ENCODE measurements at regions not wholly inside any gene's neighbourhood (a gene's known extent, or its start where the extent isn't known, plus 50 kb on each side); places are given as distances from the start of the nearest gene placed in this dataset.
"Not testable (repeated sequence)": the region's sequence is repeated elsewhere in the genome, so short reads cannot be mapped to it uniquely, and the experiment has no call there.

DNA sequence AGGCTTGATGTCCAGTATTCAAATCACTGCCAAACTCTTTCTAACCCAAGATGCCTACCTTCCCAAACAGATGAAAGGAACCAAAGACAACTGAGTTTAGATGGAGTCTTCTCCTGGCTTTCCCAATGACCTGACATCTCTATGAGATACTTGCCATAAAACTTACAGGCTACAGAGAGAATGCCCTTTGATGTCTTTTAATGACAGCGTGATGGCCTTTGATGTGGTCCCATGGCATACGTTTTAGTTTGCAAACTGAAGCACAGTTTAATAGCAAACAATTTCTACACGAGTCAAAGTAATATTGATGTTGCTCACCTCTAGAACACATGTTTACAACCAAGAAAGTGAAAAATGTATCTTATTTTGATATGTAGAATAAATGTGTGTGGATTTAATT, 73.2 kb downstream of the ZIC4 start:
- no peak overlapping the region for H3K4me2 ChIP-seq
- no peaks in the 10 kb centered on the region for H3K36me3 ChIP-seq
- no peak overlapping the region for H3K9ac ChIP-seq
- H3K4me1 ChIP-seq: no peaks in the 10 kb centered on the region
- no peak overlapping the region for H3K4me3 ChIP-seq
- no peak overlapping the region for H3K27ac ChIP-seq
- no peaks in the 10 kb centered on the region for H3K9me3 ChIP-seq (replicated peaks in 1 of 11)
- no peak for TF ChIP-seq Cebpa-rat (IDR thresholded peaks at IDR 0.05)
- H3K27me3 ChIP-seq: no peaks in the 10 kb centered on the region
- H4K20me1 ChIP-seq: no peaks in the 10 kb centered on the region

DNA sequence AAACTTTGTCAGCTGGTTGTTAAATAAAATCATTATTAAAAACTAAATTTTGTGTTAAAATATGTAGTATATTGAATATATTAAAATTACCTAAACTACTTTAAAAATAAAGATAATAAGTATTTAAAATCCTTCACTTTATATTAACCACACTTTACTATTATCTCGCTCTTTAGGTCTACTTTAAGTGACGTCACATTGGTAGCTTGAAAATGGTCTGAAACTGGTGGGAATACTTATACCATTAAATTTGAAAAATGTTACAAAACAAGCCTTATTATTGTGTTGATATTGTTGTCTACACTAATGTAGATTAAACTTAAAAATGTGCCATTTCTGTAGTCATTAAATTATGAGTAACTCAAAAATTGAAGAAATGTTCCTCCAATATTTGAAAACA, 77.6 kb downstream of the ZIC4 start:
- no peak for TF ChIP-seq Cebpa-rat (IDR thresholded peaks at IDR 0.05)
- Histone ChIP-seq H4K20me1 (no peaks in the 10 kb centered on the region), H3K4me3 (no peak overlapping the region), H3K9ac (no peak overlapping the region), H3K4me1 (no peaks in the 10 kb centered on the region), H3K36me3 (no peaks in the 10 kb centered on the region), H3K9me3 (replicated peaks in 1 of 11) (no peaks in the 10 kb centered on the region), H3K27me3 (no peaks in the 10 kb centered on the region), H3K27ac (no peak overlapping the region), H3K4me2 (no peak overlapping the region)

DNA sequence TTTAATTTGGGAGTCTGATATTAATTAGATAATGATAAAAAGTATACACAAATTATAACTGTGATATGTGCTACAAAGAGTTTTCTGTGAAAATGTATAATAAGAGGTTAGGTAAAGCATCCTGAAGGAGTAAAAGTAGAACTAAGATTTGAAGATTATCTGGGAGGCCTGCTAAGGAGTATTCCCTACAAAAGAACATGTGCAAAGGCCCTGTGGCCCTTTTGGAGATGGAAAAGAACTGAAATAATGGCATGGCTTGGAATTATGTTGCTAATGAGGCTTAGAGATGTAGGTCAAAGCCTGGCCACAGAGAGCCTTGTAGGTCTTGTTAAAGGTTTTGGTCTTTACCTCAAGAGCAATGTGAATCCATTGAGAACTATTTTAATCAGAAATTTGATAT, 82.0 kb downstream of the ZIC4 start:
- H3K27me3 ChIP-seq: no peaks in the 10 kb centered on the region
- no peak overlapping the region for H3K9ac ChIP-seq
- H3K4me1 ChIP-seq: no peaks in the 10 kb centered on the region
- no peaks in the 10 kb centered on the region for H3K9me3 ChIP-seq (replicated peaks in 1 of 11)
- TF ChIP-seq Cebpa-rat (IDR thresholded peaks at IDR 0.05): no peak
- no peak overlapping the region for H3K4me2 ChIP-seq
- no peaks in the 10 kb centered on the region for H3K36me3 ChIP-seq
- no peak overlapping the region for H3K27ac ChIP-seq
- no peak overlapping the region for H3K4me3 ChIP-seq
- H4K20me1 ChIP-seq: no peaks in the 10 kb centered on the region

DNA sequence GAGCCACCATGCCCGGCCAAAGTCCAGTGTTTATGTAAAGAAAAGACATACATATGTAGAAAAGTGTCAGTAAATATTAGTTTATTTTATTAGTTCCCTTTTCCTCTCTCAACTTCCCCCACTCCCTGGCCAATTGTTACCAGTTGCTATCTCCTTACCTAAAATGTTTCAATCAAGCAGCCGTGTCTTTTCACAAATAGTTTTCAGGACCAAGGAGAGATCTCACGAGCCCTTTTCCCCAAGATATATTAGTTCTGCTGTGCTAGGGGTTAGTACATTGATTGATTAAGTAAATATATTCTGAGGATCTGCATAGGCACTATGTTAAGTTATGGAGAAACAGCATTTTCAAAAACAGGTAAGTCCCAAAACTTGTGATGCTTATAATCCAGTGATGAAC, 87.4 kb downstream of the ZIC4 start:
- no peaks in the 10 kb centered on the region for H3K27me3 ChIP-seq
- H3K9me3 ChIP-seq (replicated peaks in 1 of 11): no peaks in the 10 kb centered on the region
- H3K27ac ChIP-seq: no peak overlapping the region
- no peak for TF ChIP-seq Cebpa-rat (IDR thresholded peaks at IDR 0.05)
- H3K36me3 ChIP-seq: no peaks in the 10 kb centered on the region
- no peak overlapping the region for H3K4me2 ChIP-seq
- no peaks in the 10 kb centered on the region for H3K4me1 ChIP-seq
- H4K20me1 ChIP-seq: no peaks in the 10 kb centered on the region
- no peak overlapping the region for H3K4me3 ChIP-seq
- no peak overlapping the region for H3K9ac ChIP-seq

DNA sequence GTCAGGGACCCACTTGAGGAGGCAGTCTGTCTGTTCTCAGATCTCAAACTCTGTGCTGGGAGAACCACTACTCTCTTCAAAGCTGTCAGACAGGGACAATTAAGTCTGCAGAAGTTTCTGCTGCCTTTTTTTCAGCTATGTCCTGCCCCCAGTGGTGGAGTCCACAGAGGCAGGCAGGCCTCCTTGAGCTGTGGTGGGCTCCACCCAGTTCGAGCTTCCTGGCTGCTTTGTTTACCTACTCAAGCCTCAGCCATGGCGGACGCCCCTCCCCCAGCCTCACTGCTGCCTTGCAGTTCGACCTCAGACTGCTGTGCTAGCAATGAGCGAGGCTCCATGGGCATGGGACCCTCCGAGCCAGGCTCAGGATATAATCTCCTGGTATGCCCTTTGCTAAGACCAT, 89.3 kb downstream of the ZIC4 start:
- not testable (repeated sequence) for H3K9me3 ChIP-seq (replicated peaks in 1 of 11); H3K9ac ChIP-seq; H3K36me3 ChIP-seq; H3K4me3 ChIP-seq; H3K4me2 ChIP-seq; H3K27ac ChIP-seq; H3K4me1 ChIP-seq; H4K20me1 ChIP-seq; H3K27me3 ChIP-seq

DNA sequence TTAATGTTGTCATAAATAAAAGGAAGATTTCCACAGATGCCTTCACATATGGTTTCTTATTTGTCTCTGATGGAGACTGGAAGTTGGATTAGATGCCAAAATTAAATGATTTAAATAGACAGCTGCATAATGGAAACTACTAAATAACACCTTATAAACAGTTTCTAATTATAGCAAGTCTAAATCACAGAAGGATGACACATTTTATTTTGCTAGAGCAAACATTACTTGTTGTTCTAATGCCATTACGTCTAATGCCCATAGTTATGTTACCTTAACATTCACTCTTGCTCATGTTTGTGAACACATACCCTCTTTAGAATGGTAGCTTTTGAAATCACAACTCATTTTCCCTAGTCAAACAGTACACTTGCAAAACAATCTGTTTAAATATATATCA, 92.8 kb downstream of the ZIC4 start:
- no peaks in the 10 kb centered on the region for H4K20me1 ChIP-seq
- no peaks in the 10 kb centered on the region for H3K36me3 ChIP-seq
- TF ChIP-seq Cebpa-rat (IDR thresholded peaks at IDR 0.05): no peak
- no peaks in the 10 kb centered on the region for H3K27me3 ChIP-seq
- H3K9me3 ChIP-seq (replicated peaks in 1 of 11): no peaks in the 10 kb centered on the region
- H3K9ac ChIP-seq: no peak overlapping the region
- H3K4me1 ChIP-seq: no peaks in the 10 kb centered on the region
- no peak overlapping the region for H3K27ac ChIP-seq
- H3K4me3 ChIP-seq: no peak overlapping the region
- no peak overlapping the region for H3K4me2 ChIP-seq

DNA sequence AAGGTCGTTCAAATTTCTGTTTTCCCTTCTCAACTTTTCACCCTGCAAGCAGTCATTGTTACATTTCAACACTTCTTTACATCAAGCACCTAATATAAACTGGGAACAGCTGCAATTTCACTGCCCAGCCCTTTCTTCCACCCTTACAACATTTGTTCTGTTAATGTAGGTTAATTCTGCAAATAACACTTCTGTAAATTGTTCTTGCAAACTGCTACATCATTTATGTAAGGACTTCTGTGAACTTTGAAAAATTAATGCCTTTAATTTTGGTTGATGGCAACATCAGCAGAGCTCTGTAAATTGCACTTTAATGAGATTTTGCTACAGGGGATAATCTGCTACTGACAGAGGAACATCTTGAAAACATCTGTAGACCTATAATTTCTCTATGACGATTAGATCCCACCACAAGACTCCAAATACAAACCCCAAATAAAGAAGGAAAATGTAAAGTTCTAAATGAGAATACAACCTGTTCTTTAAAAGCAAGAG, 93.5 kb downstream of the ZIC4 start:
- H3K4me3 ChIP-seq: no peak overlapping the region
- no peaks in the 10 kb centered on the region for H4K20me1 ChIP-seq
- no peaks in the 10 kb centered on the region for H3K36me3 ChIP-seq
- no peaks in the 10 kb centered on the region for H3K27me3 ChIP-seq
- H3K9ac ChIP-seq: no peak overlapping the region
- H3K9me3 ChIP-seq (replicated peaks in 1 of 11): no peaks in the 10 kb centered on the region
- no peak overlapping the region for H3K4me2 ChIP-seq
- no peaks in the 10 kb centered on the region for H3K4me1 ChIP-seq
- H3K27ac ChIP-seq: no peak overlapping the region
- TF ChIP-seq Cebpa-rat (IDR thresholded peaks at IDR 0.05): no peak

DNA sequence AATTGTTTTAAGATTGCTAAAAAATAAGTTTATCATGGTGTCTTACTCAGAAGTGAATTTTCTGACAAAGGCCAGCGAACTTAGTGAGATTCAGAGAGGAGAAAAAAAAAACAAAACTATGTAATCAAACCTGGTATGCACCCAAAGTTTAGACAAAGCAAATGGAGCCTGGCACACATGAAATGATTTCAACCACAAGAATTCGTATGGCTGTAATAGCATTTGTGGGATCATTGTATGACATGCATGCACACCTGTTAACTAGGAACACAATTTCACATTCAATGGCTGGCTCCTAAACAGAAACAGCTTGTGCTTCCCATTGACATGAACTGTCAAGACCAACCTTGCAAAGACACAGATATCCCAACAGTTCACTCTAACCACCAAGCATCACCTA, 94.6 kb downstream of the ZIC4 start:
- no peak for TF ChIP-seq Cebpa-rat (IDR thresholded peaks at IDR 0.05)
- Histone ChIP-seq H3K27me3 (no peaks in the 10 kb centered on the region), H3K9me3 (replicated peaks in 1 of 11) (no peaks in the 10 kb centered on the region), H3K4me2 (no peak overlapping the region), H4K20me1 (no peaks in the 10 kb centered on the region), H3K27ac (no peak overlapping the region), H3K4me1 (no peaks in the 10 kb centered on the region), H3K4me3 (no peak overlapping the region), H3K36me3 (no peaks in the 10 kb centered on the region), H3K9ac (no peak overlapping the region)

DNA sequence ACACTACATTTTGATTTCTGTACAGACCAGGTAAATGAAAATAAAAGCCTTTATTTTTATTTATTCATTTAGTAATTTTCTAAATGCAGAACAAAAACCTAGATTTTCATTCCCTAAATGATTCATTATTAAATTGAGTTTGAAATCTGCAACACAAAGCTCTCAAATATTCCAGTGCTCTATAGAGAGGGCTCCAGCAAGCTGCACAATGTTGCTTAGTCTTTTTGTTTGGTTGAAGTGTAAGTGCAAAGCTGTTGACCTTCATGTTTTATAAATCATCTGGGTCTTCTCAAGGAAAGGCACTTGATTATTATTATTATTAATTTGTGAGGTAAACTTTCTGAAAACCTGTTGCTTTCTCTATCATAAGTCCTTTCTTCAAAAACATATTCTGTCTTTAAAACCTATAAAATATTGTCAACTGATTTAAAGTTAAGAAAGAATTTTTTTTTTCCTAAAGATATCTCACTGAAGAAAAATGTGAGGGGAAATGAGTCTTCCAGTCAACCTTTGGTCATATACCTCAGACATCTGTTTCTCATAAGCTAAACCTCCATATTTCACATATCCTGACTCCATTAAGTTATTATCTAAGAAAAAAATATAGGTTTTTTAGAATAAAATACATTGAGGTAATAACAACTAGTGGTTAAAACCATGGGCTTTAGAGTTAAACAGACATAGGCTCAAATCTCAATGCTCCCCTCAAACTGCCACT, 100.7 kb downstream of the ZIC4 start:
- Histone ChIP-seq H3K9me3 (replicated peaks in 1 of 11) (no peaks in the 10 kb centered on the region), H3K4me2 (no peak overlapping the region), H3K4me1 (no peaks in the 10 kb centered on the region), H3K36me3 (no peaks in the 10 kb centered on the region), H4K20me1 (no peaks in the 10 kb centered on the region), H3K4me3 (no peak overlapping the region), H3K9ac (no peak overlapping the region), H3K27me3 (no peaks in the 10 kb centered on the region), H3K27ac (no peak overlapping the region)
- TF ChIP-seq Cebpa-rat (IDR thresholded peaks at IDR 0.05): no peak

DNA sequence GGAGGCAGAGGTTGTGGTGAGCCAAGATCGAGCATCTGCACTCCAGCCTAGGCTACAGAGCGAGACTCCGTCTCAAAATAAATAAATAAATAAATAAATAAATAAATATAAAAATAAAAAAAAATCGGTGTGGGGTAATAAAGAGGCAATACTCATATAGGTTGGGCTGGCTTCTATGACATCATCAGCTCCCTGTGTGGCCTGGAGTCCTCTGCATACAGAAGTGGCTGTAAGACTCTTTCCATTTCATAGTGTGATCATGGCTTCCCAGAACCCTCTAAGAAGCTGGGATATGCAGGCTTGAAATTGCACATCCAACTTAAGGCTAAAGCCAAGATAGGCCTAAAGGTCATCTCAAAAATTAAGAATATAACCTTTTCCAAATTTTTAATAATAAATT, 101.6 kb downstream of the ZIC4 start:
- Histone ChIP-seq H3K4me2 (no peak overlapping the region), H3K9me3 (replicated peaks in 1 of 11) (no peaks in the 10 kb centered on the region), H4K20me1 (no peaks in the 10 kb centered on the region), H3K27me3 (no peaks in the 10 kb centered on the region), H3K36me3 (no peaks in the 10 kb centered on the region), H3K4me3 (no peak overlapping the region), H3K9ac (no peak overlapping the region), H3K27ac (no peak overlapping the region), H3K4me1 (no peaks in the 10 kb centered on the region)
- no peak for TF ChIP-seq Cebpa-rat (IDR thresholded peaks at IDR 0.05)
